CD14-positive monocyte (primary cell): ENCODE measurements at regions not wholly inside any gene's neighbourhood (a gene's known extent, or its start where the extent isn't known, plus 50 kb on each side); places are given as distances from the start of the nearest gene placed in this dataset.

Source experiments
- DNase-seq, 3 donors: peaks; one replicate each; pipeline ENCODE4 v3.0.0-alpha.2; 2011 to 2022
- H2AFZ ChIP-seq: 2 replicates; pipeline ENCODE4 v1.6.0; 2012; ENCODE audit warnings: mild to moderate bottlenecking, low read depth, low read length, inconsistent platforms; ENCODE audit not compliant: insufficient read depth, poor library complexity, severe bottlenecking
- H3K27ac ChIP-seq, 2 donors: 1 replicate in 1 of 2; 2 replicates in 1 of 2; pipeline ENCODE4 v1.5.1; 2012 to 2013; ENCODE audit warnings: low read length in 2 of 2, control low read depth in 1 of 2, inconsistent platforms in 1 of 2, low read depth in 1 of 2, mild to moderate bottlenecking in 1 of 2
- H3K27me3 ChIP-seq, 2 donors: one replicate each; pipeline versions ENCODE4 v1.6.0 to v1.6.1; 2011 to 2013; ENCODE audit warnings: low read length in 2 of 2; ENCODE audit not compliant: control insufficient read depth in 2 of 2, insufficient read depth in 2 of 2
- H3K36me3 ChIP-seq, 2 donors: replicated peaks in 1 of 2; 1 replicate in 1 of 2; 2 replicates in 1 of 2; pipeline versions ENCODE4 v1.5.1 to v1.6.1; 2012 to 2013; ENCODE audit warnings: low read length in 2 of 2, control low read depth in 1 of 2, inconsistent platforms in 1 of 2, mild to moderate bottlenecking in 1 of 2; ENCODE audit not compliant: insufficient read depth in 2 of 2, control insufficient read depth in 1 of 2
- H3K4me1 ChIP-seq, 2 donors: 1 replicate in 1 of 2; 2 replicates in 1 of 2; pipeline versions ENCODE4 v1.5.1 to v1.6.1; 2012 to 2013; ENCODE audit warnings: low read length in 2 of 2, control low read depth in 1 of 2, inconsistent platforms in 1 of 2, mild to moderate bottlenecking in 1 of 2, moderate library complexity in 1 of 2; ENCODE audit not compliant: insufficient read depth in 2 of 2, control insufficient read depth in 1 of 2
- H3K4me2 ChIP-seq: replicated peaks from 2 replicates; pipeline ENCODE3; 2012; ENCODE audit warnings: low read length, moderate library complexity, mild to moderate bottlenecking; ENCODE audit not compliant: poor library complexity, severe bottlenecking; ENCODE audit errors: extremely low read depth
- H3K4me3 ChIP-seq, 3 experiments: fragments of 200-600 bp in 1 of 3; sonication (generic) in 1 of 3; replicated peaks in 1 of 3; 1 replicate in 2 of 3; 2 replicates in 1 of 3; pipeline ENCODE4 v1.5.1; 2011 to 2013; ENCODE audit warnings: low read length in 3 of 3, mild to moderate bottlenecking in 3 of 3, control low read depth in 2 of 3, low read depth in 2 of 3, inconsistent platforms in 1 of 3, moderate library complexity in 1 of 3
- H3K79me2 ChIP-seq: 2 replicates; pipeline ENCODE4 v1.6.0; 2012; ENCODE audit warnings: mild to moderate bottlenecking, control low read depth, inconsistent platforms, low read length, moderate library complexity; ENCODE audit not compliant: insufficient read depth
- H3K9ac ChIP-seq: 2 replicates; pipeline ENCODE4 v1.6.0; 2017; ENCODE audit warnings: low read length, mild to moderate bottlenecking; ENCODE audit not compliant: insufficient read depth, poor library complexity, severe bottlenecking
- H3K9me3 ChIP-seq, 2 donors: replicated peaks in 1 of 2; 1 replicate in 1 of 2; 2 replicates in 1 of 2; pipeline versions ENCODE4 v1.5.1 to v1.6.1; 2012 to 2013; ENCODE audit warnings: low read length in 2 of 2, control low read depth in 1 of 2; ENCODE audit not compliant: control insufficient read depth in 1 of 2, insufficient read depth in 1 of 2
- H4K20me1 ChIP-seq: 2 replicates; pipeline ENCODE4 v1.6.0; 2012; ENCODE audit warnings: mild to moderate bottlenecking, low read length, control low read depth, moderate library complexity; ENCODE audit not compliant: insufficient read depth
- H3K27ac Mint-ChIP-seq, 7 donors: one replicate each; pipeline ENCODE4 v1.8.0; 2020; ENCODE audit warnings: mild to moderate bottlenecking in 7 of 7, mixed read lengths in 7 of 7, moderate library complexity in 6 of 7, inconsistent platforms in 2 of 7
- H3K27me3 Mint-ChIP-seq, 3 donors: one replicate each; pipeline ENCODE4 v1.8.0; 2021 to 2022; ENCODE audit warnings: low read depth in 3 of 3, mild to moderate bottlenecking in 3 of 3, mixed read lengths in 3 of 3, moderate library complexity in 3 of 3, inconsistent platforms in 1 of 3
- H3K36me3 Mint-ChIP-seq, 2 donors: one replicate each; pipeline ENCODE4 v1.8.0; 2020; ENCODE audit warnings: mixed read lengths in 2 of 2, inconsistent platforms in 1 of 2, mild to moderate bottlenecking in 1 of 2
- H3K4me1 Mint-ChIP-seq: one replicate; pipeline ENCODE4 v1.8.0; 2020; ENCODE audit warnings: mild to moderate bottlenecking, mixed read lengths
- H3K4me3 Mint-ChIP-seq, 2 donors: one replicate each; pipeline ENCODE4 v1.8.0; 2020; ENCODE audit warnings: mild to moderate bottlenecking in 2 of 2, mixed read lengths in 2 of 2, moderate library complexity in 1 of 2
- H3K9me3 Mint-ChIP-seq, 7 donors: one replicate each; pipeline ENCODE4 v1.8.0; 2020 to 2022; ENCODE audit warnings: mixed read lengths in 7 of 7, mild to moderate bottlenecking in 6 of 7, moderate library complexity in 6 of 7, inconsistent platforms in 2 of 7
- WGBS: methylation state at CpG from one replicate; pipeline ENCODE4 v1.1.5; 2013; ENCODE audit warnings: missing lambda C conversion rate; ENCODE audit not compliant: insufficient coverage; 5-methylcytosine and 5-hydroxymethylcytosine counted together
- intact Hi-C, 2 donors: fragments of 100-400 bp; cut with micrococcal nuclease; formaldehyde crosslinking; loops; one replicate each; pipeline versions ENCODE4 v1.15.0 to v1.15.1; 2023
- TF ChIP-seq, protein P1 (sequence below): fragments of 200-600 bp; IDR thresholded peaks from one replicate; pipeline ENCODE4 v1.8.0; 2022; ENCODE audit warnings: antibody characterized with exemption, mild to moderate bottlenecking

GRCh38 chr11:109756951-109757350 lies 335.0 kb downstream of the C11orf87 start:
- no peak overlapping the region for H3K4me3 Mint-ChIP-seq
- H3K4me1 Mint-ChIP-seq = peaks cover 3% of the 10 kb centered on the region
- Histone ChIP-seq H3K27me3 (peaks cover 0 to 2% of the 10 kb centered on the region in 2 donors), H3K4me1 (peaks cover 1 to 2% of the 10 kb centered on the region in 2 donors), H3K36me3 (no peaks in the 10 kb centered on the region), H3K9me3 (no peaks in the 10 kb centered on the region), H4K20me1 (no peaks in the 10 kb centered on the region), H3K27ac (no peak overlapping the region), H3K4me2 (no peak overlapping the region), H3K79me2 (no peaks in the 10 kb centered on the region), H2AFZ (no peak overlapping the region), H3K4me3 (no peak overlapping the region), H3K9ac (no peak overlapping the region)
- no peak overlapping the region for H3K27ac Mint-ChIP-seq
- WGBS = 100% methylated on average over 1 of the region's 3 CpGs
- H3K36me3 Mint-ChIP-seq = no peaks in the 10 kb centered on the region
- TF ChIP-seq, protein P1, sequence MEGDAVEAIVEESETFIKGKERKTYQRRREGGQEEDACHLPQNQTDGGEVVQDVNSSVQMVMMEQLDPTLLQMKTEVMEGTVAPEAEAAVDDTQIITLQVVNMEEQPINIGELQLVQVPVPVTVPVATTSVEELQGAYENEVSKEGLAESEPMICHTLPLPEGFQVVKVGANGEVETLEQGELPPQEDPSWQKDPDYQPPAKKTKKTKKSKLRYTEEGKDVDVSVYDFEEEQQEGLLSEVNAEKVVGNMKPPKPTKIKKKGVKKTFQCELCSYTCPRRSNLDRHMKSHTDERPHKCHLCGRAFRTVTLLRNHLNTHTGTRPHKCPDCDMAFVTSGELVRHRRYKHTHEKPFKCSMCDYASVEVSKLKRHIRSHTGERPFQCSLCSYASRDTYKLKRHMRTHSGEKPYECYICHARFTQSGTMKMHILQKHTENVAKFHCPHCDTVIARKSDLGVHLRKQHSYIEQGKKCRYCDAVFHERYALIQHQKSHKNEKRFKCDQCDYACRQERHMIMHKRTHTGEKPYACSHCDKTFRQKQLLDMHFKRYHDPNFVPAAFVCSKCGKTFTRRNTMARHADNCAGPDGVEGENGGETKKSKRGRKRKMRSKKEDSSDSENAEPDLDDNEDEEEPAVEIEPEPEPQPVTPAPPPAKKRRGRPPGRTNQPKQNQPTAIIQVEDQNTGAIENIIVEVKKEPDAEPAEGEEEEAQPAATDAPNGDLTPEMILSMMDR = no peak
- intact Hi-C loops = no loop called here
- peaks cover 0 to 7% (median 3%) of the 10 kb centered on the region in 7 donors for H3K9me3 Mint-ChIP-seq
- peaks cover 1 to 10% (median 8%) of the 10 kb centered on the region in 3 donors for H3K27me3 Mint-ChIP-seq
- DNase-seq = no peak

DNA sequence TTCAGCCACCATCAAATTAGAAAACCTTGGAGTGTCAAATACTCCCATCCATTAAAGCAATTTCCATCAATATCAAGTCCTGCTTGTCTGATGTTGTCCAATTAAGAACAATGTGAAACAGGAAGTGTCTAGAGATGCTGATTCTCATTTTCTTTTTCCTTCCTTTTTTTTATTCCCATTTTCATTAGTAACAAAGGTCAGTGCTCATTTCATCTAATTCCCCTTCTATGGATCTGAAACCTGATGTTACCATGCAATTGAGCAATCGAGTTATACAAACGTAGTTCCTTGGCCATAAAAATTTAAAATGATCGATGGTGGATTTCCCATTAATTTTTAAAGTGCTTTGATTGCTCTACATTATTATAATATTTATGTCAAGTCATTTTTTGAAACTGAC lies 330.6 kb upstream of the ZC3H12C start:
- H3K27me3 Mint-ChIP-seq = peaks cover 0 to 8% (median 6%) of the 10 kb centered on the region in 3 donors
- TF ChIP-seq, protein P1 = no peak

More for the DNA sequence above, 330.6 kb upstream of the ZC3H12C start:
- Histone ChIP-seq H3K36me3 (no peaks in the 10 kb centered on the region), H3K4me3 (no peak overlapping the region), H3K79me2 (no peaks in the 10 kb centered on the region), H2AFZ (no peak overlapping the region), H3K27me3 (no peaks in the 10 kb centered on the region), H3K9ac (no peak overlapping the region), H3K27ac (no peak overlapping the region), H3K4me1 (peaks cover 0 to 5% of the 10 kb centered on the region in 2 donors), H3K4me2 (no peak overlapping the region), H3K9me3 (no peaks in the 10 kb centered on the region), H4K20me1 (no peaks in the 10 kb centered on the region)
- Mint-ChIP-seq H3K9me3 (peaks cover 0 to 7% (median 2%) of the 10 kb centered on the region in 7 donors), H3K27ac (no peak overlapping the region), H3K4me1 (peaks cover 9% of the 10 kb centered on the region), H3K4me3 (peak overlapping the region in 1 of 2 donors; percentile 47), H3K36me3 (no peaks in the 10 kb centered on the region)
- intact Hi-C loops = no loop called here
- no CpG with 5 or more reads among the region's 3 CpGs for WGBS
- no peak for DNase-seq
